Mucosa of rectum (tissue), 2 donors: ENCODE measurements at regions not wholly inside any gene's neighbourhood (a gene's known extent, or its start where the extent isn't known, plus 50 kb on each side); places are given as distances from the start of the nearest gene placed in this dataset.

Experiments
- H3K27ac ChIP-seq, 2 donors: one replicate each; pipeline ENCODE4 v1.7.0; 2013; ENCODE audit warnings: inconsistent platforms in 2 of 2, low read depth in 2 of 2, low read length in 2 of 2
- H3K27me3 ChIP-seq, 2 donors: one replicate each; pipeline ENCODE4 v1.7.0; 2013; ENCODE audit warnings: low read length in 2 of 2; ENCODE audit not compliant: control insufficient read depth in 2 of 2, insufficient read depth in 2 of 2
- H3K36me3 ChIP-seq, 2 donors: one replicate each; pipeline ENCODE4 v1.7.0; 2013; ENCODE audit warnings: low read length in 2 of 2; ENCODE audit not compliant: control insufficient read depth in 2 of 2, insufficient read depth in 2 of 2
- H3K4me1 ChIP-seq, 2 donors: one replicate each; pipeline ENCODE4 v1.7.0; 2013; ENCODE audit warnings: low read length in 2 of 2, mild to moderate bottlenecking in 1 of 2; ENCODE audit not compliant: control insufficient read depth in 2 of 2, insufficient read depth in 2 of 2
- H3K4me3 ChIP-seq, 2 donors: one replicate each; pipeline ENCODE4 v1.7.0; 2013; ENCODE audit warnings: low read length in 2 of 2
- H3K9ac ChIP-seq, 2 donors: one replicate each; pipeline ENCODE4 v1.7.0; 2013; ENCODE audit warnings: low read length in 2 of 2, low read depth in 1 of 2, mild to moderate bottlenecking in 1 of 2
- H3K9me3 ChIP-seq, 2 donors: one replicate each; pipeline ENCODE4 v1.7.0; 2013; ENCODE audit warnings: low read length in 2 of 2; ENCODE audit not compliant: control insufficient read depth in 2 of 2
- donor health status: healthy.
- donor health status: Normal muscosa, but diverticular disease.

GRCh38 chr7:1320616-1321240, 88.1 kb downstream of the UNCX start:
- no peaks in the 10 kb centered on the region for H3K36me3 ChIP-seq
- peaks cover 2 to 3% of the 10 kb centered on the region in 2 donors for H3K27me3 ChIP-seq
- no peak overlapping the region for H3K27ac ChIP-seq
- H3K9me3 ChIP-seq, result no peaks in the 10 kb centered on the region
- no peak overlapping the region for H3K4me3 ChIP-seq
- H3K4me1 ChIP-seq, result no peaks in the 10 kb centered on the region
- no peak overlapping the region for H3K9ac ChIP-seq

DNA sequence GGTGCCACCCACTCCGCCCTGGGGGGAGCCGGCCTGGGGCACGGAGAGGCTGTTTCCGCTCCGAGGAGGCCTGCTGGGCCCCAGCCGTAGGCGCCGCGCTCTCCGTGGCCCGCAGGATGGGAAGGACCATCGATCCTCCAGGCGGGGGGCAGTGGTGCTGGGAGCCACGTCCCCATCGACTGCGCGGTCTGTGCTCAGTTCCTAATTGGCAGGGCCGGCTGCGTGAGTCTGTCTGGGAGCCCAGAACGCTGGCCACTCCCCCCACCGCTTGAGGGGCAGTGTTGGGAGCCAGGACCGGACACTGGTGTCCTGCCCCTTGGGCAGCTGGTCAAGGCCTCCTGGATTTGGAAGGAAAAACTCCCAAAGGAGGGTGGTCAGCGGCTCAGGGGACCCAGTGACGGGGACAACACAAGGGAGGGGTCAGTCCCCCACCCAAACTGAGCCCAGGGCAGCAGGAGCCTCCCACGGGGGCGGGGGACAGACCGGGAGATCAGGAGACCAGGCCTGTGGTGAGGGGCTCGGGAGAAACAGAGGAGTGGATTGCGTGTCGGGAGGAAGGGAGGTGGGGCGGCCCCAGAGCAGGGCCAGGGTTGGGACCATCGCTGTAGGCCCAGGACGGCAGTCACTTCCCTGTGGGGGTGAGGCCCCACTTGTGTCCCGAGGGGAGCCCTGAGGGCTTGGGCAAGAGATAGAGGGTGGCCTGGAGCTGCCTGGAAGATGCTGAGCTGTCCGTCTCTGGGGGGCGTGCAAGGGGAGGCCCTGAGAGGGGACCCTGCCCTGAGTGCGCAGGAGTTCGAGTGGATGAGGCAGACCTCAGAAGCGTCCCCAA, 89.0 kb downstream of the UNCX start:
- H3K9me3 ChIP-seq, result no peaks in the 10 kb centered on the region
- no peak overlapping the region for H3K9ac ChIP-seq
- H3K4me3 ChIP-seq, result no peak overlapping the region
- H3K27me3 ChIP-seq, result peaks cover 2 to 3% of the 10 kb centered on the region in 2 donors
- H3K36me3 ChIP-seq, result no peaks in the 10 kb centered on the region
- H3K27ac ChIP-seq, result no peak overlapping the region
- H3K4me1 ChIP-seq, result no peaks in the 10 kb centered on the region

- H3K9me3 ChIP-seq, result no peaks in the 10 kb centered on the region
- no peak overlapping the region for H3K27ac ChIP-seq
- no peak overlapping the region for H3K4me3 ChIP-seq
- no peaks in the 10 kb centered on the region for H3K36me3 ChIP-seq
- H3K9ac ChIP-seq, result no peak overlapping the region
- H3K27me3 ChIP-seq, result peaks cover 2 to 3% of the 10 kb centered on the region in 2 donors
- H3K4me1 ChIP-seq, result no peaks in the 10 kb centered on the region
These were observed 89.8 kb downstream of the UNCX start for GRCh38 chr7:1322240-1323110.

GRCh38 chr7:1323178-1324027, 90.7 kb downstream of the UNCX start:
- Histone ChIP-seq H3K4me3 (no peak overlapping the region), H3K9me3 (no peaks in the 10 kb centered on the region), H3K27me3 (peaks cover 2 to 3% of the 10 kb centered on the region in 2 donors), H3K4me1 (no peaks in the 10 kb centered on the region), H3K9ac (no peak overlapping the region), H3K36me3 (no peaks in the 10 kb centered on the region), H3K27ac (no peak overlapping the region)

DNA sequence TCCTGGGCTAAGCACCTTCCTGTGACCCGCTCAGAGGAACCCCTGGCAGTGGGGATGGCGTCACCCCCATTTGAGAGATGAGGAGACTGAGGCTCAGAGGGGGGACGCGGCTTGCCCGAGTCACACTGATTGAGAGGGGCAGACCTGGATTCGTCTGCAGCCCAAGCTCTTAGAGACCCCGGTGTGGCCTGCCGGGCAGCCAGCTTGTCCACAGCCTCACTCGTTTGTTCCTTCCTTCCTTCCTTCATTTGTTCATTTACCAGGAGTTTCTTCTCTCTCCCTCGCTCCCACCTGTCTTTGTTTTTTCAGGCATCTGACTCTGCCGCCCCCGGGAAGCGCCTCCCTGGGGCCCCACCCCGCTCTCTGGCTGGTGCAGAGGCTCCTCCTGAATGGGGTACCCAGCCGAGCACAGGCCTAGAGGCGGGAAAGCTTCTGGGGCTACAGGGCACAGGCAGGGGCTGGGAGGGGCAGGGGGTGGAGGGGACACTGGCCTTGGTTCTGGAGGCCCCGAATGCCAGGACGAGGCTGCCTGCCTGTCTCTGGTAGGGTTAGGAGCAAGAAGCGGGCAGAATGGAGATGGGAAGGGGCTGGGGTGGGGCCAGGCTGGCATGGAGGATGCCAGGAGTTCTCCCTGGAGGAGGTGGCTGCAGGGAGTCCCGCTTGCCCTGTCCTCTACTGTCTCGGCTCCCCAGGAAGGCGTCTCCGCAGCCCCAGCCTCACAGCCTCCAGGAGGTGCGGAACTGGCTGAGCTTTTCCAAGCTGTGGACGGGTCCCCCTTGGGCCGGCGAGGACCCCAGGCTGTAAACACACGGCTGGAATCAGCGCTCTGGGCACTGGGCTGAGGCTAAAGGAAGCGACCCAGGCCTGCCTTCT, 91.6 kb downstream of the UNCX start:
- Histone ChIP-seq H3K4me1 (no peaks in the 10 kb centered on the region), H3K27ac (no peak overlapping the region), H3K9ac (no peak overlapping the region), H3K36me3 (no peaks in the 10 kb centered on the region), H3K9me3 (no peaks in the 10 kb centered on the region), H3K4me3 (no peak overlapping the region), H3K27me3 (peaks cover 2 to 3% of the 10 kb centered on the region in 2 donors)

DNA sequence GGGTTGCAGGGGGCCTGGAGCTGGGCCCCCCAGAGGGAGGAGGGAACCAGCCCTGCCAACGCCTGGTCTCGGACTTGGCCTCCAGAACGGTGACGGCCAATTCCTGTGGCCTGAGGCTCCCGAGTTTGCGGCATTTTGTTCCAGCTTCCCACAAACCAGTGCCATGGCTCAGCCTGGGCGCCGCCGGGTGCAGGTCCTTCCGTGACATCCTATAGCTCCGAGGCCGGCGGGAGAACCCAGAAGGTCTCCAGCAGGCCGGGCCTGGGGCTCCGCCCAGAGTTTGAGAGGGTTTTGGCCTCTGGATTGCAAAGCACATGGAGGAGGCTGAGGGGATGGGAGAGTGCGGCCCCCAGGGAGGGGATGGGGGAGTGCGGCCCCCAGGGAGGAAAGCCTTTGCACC, 92.6 kb downstream of the UNCX start:
- peaks cover 2 to 3% of the 10 kb centered on the region in 2 donors for H3K27me3 ChIP-seq
- no peak overlapping the region for H3K9ac ChIP-seq
- no peaks in the 10 kb centered on the region for H3K4me1 ChIP-seq
- no peaks in the 10 kb centered on the region for H3K9me3 ChIP-seq
- H3K4me3 ChIP-seq, result no peak overlapping the region
- H3K36me3 ChIP-seq, result no peaks in the 10 kb centered on the region
- H3K27ac ChIP-seq, result no peak overlapping the region

GRCh38 chr7:1325646-1326510, 93.2 kb downstream of the UNCX start:
- Histone ChIP-seq H3K9me3 (no peaks in the 10 kb centered on the region), H3K9ac (no peak overlapping the region), H3K4me3 (no peak overlapping the region), H3K4me1 (no peaks in the 10 kb centered on the region), H3K27ac (no peak overlapping the region), H3K27me3 (peaks cover 2 to 3% of the 10 kb centered on the region in 2 donors), H3K36me3 (no peaks in the 10 kb centered on the region)

DNA sequence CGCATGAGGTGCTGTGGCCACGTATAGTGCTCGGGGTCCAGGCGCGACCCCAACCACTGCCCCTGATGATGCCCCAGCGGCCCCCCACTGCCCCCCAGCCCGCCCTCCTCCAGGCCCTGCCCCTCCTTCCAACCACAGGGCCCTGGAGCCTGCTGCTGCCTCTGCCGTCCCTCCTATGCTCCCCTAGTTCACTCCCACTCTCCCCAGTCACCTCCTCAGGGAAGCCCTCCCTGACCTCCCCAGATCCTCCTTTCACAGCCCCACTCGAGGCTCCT, 93.8 kb downstream of the UNCX start:
- no peaks in the 10 kb centered on the region for H3K4me1 ChIP-seq
- H3K27me3 ChIP-seq, result peaks cover 2 to 3% of the 10 kb centered on the region in 2 donors
- no peak overlapping the region for H3K9ac ChIP-seq
- no peak overlapping the region for H3K4me3 ChIP-seq
- no peaks in the 10 kb centered on the region for H3K9me3 ChIP-seq
- H3K36me3 ChIP-seq, result no peaks in the 10 kb centered on the region
- no peak overlapping the region for H3K27ac ChIP-seq
